Progenitor cell of endocrine pancreas (in vitro differentiated cells): ENCODE measurements at regions not wholly inside any gene's neighbourhood (a gene's known extent, or its start where the extent isn't known, plus 50 kb on each side); places are given as distances from the start of the nearest gene placed in this dataset.
"Not testable (repeated sequence)": the region's sequence is repeated elsewhere in the genome, so short reads cannot be mapped to it uniquely, and the experiment has no call there.

Source experiments
- DNase-seq: peaks from one replicate; pipeline ENCODE4 v3.0.0; 2021; ENCODE audit warnings: low spot score; ENCODE audit not compliant: unreplicated experiment
- H3K27ac Mint-ChIP-seq: 2 replicates; pipeline ENCODE4 v1.8.0; 2021; ENCODE audit warnings: mild to moderate bottlenecking, moderate library complexity, mixed read lengths
- H3K27me3 Mint-ChIP-seq: 2 replicates; pipeline ENCODE4 v1.8.0; 2021; ENCODE audit warnings: mixed read lengths
- H3K36me3 Mint-ChIP-seq: 2 replicates; pipeline ENCODE4 v1.8.0; 2022; ENCODE audit warnings: mixed read lengths; ENCODE audit not compliant: insufficient read depth
- H3K4me1 Mint-ChIP-seq: 2 replicates; pipeline ENCODE4 v1.8.0; 2021; ENCODE audit warnings: low read depth, mixed read lengths
- H3K4me3 Mint-ChIP-seq: 2 replicates; pipeline ENCODE4 v1.8.0; 2021; ENCODE audit warnings: low read depth, mild to moderate bottlenecking, moderate library complexity, mixed read lengths
- H3K9me3 Mint-ChIP-seq: 2 replicates; pipeline ENCODE4 v1.8.0; 2021; ENCODE audit warnings: low read depth, mixed read lengths
- CTCF ChIP-seq: fragments of 200-600 bp; sonication (generic); IDR thresholded peaks from one replicate; pipeline ENCODE4 v1.5.0; 2021; ENCODE audit warnings: antibody characterized with exemption, mild to moderate bottlenecking; ENCODE audit not compliant: unreplicated experiment

- Mint-ChIP-seq H3K9me3 (no peaks in the 10 kb centered on the region), H3K36me3 (no peaks in the 10 kb centered on the region)
These were observed 145.3 kb downstream of the ALX1 start for GRCh38 chr12:85425349-85425612.

GRCh38 chr12:85425926-85426325 lies 145.9 kb downstream of the ALX1 start:
- Mint-ChIP-seq H3K36me3 (no peaks in the 10 kb centered on the region), H3K4me3 (no peak overlapping the region), H3K9me3 (no peaks in the 10 kb centered on the region), H3K4me1 (peaks cover 5% of the 10 kb centered on the region), H3K27ac (no peak overlapping the region), H3K27me3 (peaks cover 19% of the 10 kb centered on the region)
- TF ChIP-seq CTCF = no peak
- DNase-seq = no peak

More at GRCh38 chr12:85425349-85425612, 145.3 kb downstream of the ALX1 start:
- Mint-ChIP-seq H3K4me1 (peaks cover 5% of the 10 kb centered on the region), H3K4me3 (no peak overlapping the region), H3K27ac (no peak overlapping the region), H3K27me3 (peaks cover 19% of the 10 kb centered on the region)
- no peak for TF ChIP-seq CTCF
- no peak for DNase-seq

- not testable (repeated sequence) for H3K4me1 Mint-ChIP-seq, H3K4me3 Mint-ChIP-seq, H3K27ac Mint-ChIP-seq, H3K36me3 Mint-ChIP-seq, H3K9me3 Mint-ChIP-seq, DNase-seq
- peaks cover 15% of the 10 kb centered on the region for H3K27me3 Mint-ChIP-seq
These were observed 153.1 kb downstream of the ALX1 start for GRCh38 chr12:85433148-85433547.

- Mint-ChIP-seq H3K36me3 (peaks cover 4% of the 10 kb centered on the region), H3K4me3 (no peak overlapping the region), H3K9me3 (peaks cover 7% of the 10 kb centered on the region), H3K4me1 (peaks cover 26% of the 10 kb centered on the region), H3K27me3 (peaks cover 46% of the 10 kb centered on the region), H3K27ac (no peak overlapping the region)
- TF ChIP-seq CTCF = no peak
- no peak for DNase-seq
These were observed 160.3 kb downstream of the ALX1 start for GRCh38 chr12:85440271-85440670.

- Mint-ChIP-seq H3K27ac (no peak overlapping the region), H3K4me3 (no peak overlapping the region), H3K27me3 (peaks cover 46% of the 10 kb centered on the region), H3K4me1 (peaks cover 32% of the 10 kb centered on the region), H3K36me3 (peaks cover 4% of the 10 kb centered on the region), H3K9me3 (peaks cover 7% of the 10 kb centered on the region)
- no peak for TF ChIP-seq CTCF
- DNase-seq = no peak
These were observed 161.0 kb downstream of the ALX1 start for GRCh38 chr12:85441025-85441424.

- H3K36me3 Mint-ChIP-seq = peaks cover 4% of the 10 kb centered on the region
- no peak overlapping the region for H3K4me3 Mint-ChIP-seq
- peaks cover 46% of the 10 kb centered on the region for H3K27me3 Mint-ChIP-seq
- H3K27ac Mint-ChIP-seq = no peak overlapping the region
- H3K9me3 Mint-ChIP-seq = peaks cover 7% of the 10 kb centered on the region
- peak; percentile 21 for TF ChIP-seq CTCF
- H3K4me1 Mint-ChIP-seq = peaks cover 34% of the 10 kb centered on the region
- DNase-seq = no peak
These were observed 161.7 kb downstream of the ALX1 start for GRCh38 chr12:85441741-85442140.
